Medulla oblongata (tissue), 1 donor: ENCODE measurements at regions not wholly inside any gene's neighbourhood (a gene's known extent, or its start where the extent isn't known, plus 50 kb on each side); places are given as distances from the start of the nearest gene placed in this dataset.
"Not testable (repeated sequence)": the region's sequence is repeated elsewhere in the genome, so short reads cannot be mapped to it uniquely, and the experiment has no call there.

Source experiments
- DNase-seq: peaks from one replicate; pipeline ENCODE4 v3.0.0-alpha.2; 2015; ENCODE audit errors: extremely low spot score

GRCh38 chr13:18322821-18323220 is 858.8 kb downstream of the TUBA3C start:
- DNase-seq: not testable (repeated sequence)

GRCh38 chr13:18319653-18320052 is 862.0 kb downstream of the TUBA3C start:
- not testable (repeated sequence) for DNase-seq

- not testable (repeated sequence) for DNase-seq
These were observed 878.3 kb downstream of the TUBA3C start for GRCh38 chr13:18303240-18303813.

GRCh38 chr13:18300968-18301367 is 880.7 kb downstream of the TUBA3C start:
- DNase-seq: not testable (repeated sequence)

GRCh38 chr13:18297359-18297758 is 884.3 kb downstream of the TUBA3C start:
- not testable (repeated sequence) for DNase-seq

DNA sequence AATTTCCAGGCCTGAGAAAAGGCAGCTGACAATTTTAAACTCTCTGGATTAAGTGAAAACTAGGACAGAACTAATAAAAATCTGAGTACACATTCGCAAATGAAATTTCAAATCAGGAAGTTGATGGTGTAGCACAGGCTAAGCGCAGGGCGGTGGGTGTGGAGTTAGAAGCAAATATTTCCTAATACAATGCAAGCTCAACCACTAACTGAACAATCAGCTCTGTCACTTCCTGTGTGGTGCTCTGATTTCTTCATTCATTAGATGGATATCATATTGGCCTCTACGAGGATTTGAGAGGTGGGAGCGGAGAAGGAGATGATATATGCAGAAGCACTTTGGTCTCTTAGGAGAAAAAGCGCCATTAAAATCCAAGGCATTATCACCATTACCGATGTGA is 885.0 kb downstream of the TUBA3C start:
- DNase-seq: not testable (repeated sequence)

DNA sequence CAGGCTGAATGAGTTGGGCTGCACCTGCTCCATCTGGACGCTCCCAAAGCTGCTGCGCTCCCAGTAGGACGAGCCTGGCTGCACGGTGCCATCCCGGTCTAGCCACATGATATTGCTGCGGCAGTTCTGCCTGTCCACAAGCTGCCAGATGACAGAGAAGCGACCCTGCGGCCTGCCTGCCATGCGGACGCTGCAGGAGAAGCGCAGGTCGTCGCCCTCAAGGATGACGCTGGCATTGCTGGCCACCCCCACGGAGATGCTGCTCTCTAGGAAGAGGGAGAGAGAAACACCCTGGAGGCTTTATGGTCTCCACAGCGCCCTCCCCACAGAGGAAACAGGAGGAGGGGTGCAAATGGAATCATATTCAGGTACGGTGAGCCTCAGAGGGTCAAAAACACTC is 887.3 kb downstream of the TUBA3C start:
- not testable (repeated sequence) for DNase-seq

- not testable (repeated sequence) for DNase-seq
These were observed 894.8 kb downstream of the TUBA3C start for GRCh38 chr13:18286848-18287247.

DNA sequence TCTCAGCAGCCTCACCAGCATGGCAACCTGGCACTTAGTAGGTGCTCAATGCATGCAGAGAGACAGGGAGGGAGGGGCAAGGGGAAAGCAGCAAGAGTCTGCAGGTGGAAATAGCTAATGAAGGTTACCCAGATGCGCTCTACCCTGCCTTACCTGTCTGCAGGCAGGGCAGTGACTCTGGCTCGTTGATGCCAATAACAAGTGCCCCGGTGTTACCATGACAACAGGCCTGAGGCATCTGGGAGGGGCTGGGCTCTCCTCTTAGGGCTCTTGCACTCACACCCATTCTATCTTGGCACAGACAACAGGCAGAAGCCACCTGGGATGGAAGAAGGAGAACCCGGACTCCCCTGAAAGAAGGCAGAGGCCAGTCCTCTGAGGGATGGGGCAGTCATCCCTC is 896.0 kb downstream of the TUBA3C start:
- not testable (repeated sequence) for DNase-seq

- DNase-seq: not testable (repeated sequence)
These were observed 897.6 kb downstream of the TUBA3C start for GRCh38 chr13:18284040-18284439.

GRCh38 chr13:18281829-18282597 is 899.6 kb downstream of the TUBA3C start:
- not testable (repeated sequence) for DNase-seq

DNA sequence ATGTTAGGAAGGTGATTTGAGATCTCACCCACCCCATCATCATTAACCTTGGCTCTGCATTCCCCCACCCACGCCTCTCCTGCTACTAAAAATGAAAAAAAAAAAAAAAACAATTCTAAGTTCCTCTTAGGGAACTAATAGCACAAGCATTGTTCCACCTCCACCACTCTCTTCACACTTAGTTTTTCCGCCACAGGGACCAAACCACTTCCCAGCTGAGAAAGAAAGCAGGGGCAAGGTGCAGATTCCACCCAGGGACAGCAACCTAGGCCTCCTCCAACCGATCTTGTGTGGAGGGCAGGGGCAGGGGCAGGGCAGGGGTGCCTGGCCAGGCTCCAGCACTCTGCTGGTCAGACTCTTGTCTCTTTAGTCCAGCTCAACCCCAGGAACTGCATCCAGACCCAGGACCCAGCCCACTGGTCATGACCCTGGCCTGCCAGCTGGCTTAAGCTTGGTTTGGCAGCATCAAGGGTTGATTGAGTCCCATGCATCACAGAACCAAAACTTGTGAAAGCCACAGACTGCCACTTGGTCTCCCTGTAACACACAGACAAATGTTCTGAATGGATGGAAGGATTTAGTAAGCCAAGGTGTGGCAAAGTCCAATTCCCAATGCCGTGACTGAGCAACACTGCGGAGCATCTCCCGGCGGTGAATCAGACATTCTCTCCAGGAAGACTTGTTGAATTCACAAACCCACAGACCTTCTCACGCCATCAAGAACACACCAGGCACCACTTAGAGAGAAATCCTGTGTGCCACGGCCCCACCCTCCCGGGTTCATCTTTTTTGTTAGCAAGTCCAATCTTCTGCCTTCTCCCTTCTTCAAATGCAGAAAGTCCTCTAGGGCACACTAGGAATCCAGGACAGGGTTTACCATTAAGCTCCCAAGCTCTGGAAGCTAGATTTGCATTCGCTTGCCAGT is 900.5 kb downstream of the TUBA3C start:
- DNase-seq: not testable (repeated sequence)

GRCh38 chr13:18279971-18280370 is 901.7 kb downstream of the TUBA3C start:
- DNase-seq: not testable (repeated sequence)

GRCh38 chr13:18277372-18277771 is 904.3 kb downstream of the TUBA3C start:
- not testable (repeated sequence) for DNase-seq

DNA sequence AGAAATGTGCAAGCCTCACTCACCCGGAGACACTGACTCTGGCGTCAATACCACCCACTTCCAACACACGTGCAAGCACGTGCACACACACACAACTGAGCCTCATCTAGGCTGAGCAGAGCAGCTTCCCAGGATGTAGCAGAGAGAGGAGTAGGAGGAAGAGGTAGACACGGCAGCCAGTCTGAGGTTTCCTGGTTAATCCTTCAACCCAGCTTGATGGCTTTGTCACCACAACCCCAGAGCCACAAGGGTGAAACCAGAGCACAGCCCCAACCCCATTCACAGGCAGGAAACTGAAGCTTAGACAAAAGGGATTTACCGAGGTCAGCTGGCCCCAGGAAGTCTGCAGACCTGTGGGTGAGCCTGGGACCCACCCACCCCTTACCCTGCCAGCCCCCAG is 905.3 kb downstream of the TUBA3C start:
- DNase-seq: not testable (repeated sequence)

DNA sequence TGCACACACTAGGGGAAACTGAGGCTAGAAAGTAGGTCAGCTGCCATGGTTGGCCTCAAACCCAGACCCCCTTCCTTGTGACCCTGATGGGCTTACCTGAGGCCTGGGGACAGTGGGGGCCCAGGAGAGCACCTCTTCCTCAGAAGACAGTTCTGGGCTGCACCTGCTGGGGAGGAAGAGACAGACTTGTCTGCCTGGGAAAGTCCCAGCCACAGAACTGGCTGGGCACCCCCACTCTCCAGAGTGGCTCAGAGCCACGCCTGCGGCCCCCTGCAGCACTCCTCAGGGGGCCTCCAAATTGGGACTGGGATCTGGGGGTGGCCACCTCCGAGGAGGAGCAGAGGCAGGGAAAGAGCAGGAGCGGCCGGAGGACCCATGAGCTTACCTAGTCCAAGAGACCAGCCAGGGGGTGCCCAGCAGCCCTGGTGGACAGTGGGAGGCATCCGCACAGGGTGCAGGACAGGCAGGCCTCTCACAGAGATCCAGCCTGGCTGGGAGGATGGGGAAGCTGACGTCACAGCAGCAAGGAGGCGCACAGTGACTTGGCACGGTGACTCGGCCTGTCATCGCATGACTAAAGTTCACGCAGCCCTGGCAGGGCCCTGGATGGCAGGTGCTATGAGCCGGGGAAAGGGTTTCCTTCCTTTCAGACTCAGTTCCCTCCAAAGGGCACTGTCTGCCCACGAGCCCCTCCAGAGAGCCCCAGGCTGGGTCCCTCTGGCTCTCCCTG is 907.7 kb downstream of the TUBA3C start:
- not testable (repeated sequence) for DNase-seq

DNA sequence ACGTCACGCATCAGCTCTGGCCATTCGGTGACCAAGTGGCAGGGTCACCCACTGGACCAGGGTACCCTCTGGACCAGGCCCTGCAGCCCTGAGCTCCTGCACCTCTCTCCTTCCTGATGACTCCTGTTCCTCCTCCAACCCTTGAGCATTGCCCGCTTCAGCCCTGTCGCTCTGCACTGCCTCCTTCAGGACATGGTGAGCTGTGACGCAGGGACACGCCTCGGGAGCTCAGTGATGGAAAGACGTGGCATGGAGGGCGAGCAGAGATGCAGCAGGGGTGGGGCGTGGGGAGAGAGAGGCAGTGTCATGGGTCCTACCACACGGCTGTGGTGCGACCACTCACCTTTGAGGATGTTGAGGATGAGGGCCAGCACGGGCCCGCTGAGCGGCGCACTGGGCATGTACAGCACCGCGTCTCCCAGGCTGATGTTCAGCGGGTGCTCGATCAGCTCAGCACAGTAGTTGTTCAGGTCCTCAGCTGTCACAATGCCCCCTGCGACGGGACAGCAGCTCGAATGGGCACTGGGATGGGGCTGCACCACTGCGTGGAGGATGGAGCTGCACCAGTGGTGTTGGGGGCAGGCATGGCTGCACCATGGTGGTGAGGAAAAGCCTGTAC is 922.7 kb downstream of the TUBA3C start:
- DNase-seq: not testable (repeated sequence)

GRCh38 chr13:18257686-18258085 is 923.9 kb downstream of the TUBA3C start:
- not testable (repeated sequence) for DNase-seq

DNA sequence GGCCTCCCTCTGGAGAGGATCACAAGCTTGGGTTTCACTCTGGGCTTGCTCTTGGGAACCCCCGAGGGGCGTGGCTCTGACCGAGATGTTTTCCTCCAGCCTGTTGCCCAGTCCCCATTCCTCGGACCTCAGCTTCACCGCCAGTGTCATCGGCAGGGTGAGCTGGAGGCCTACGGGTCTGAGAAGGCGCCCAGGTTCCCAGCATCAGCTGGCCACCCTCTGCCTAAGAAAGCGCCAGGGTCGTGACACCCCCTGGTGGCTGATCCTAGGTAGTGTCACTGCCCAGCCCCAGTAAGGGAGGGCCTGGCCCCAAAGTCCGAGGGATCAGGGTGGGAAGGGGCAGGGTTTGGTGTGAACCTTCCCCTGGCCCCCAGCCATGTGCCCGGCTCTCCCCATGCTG is 928.8 kb downstream of the TUBA3C start:
- DNase-seq: not testable (repeated sequence)

DNA sequence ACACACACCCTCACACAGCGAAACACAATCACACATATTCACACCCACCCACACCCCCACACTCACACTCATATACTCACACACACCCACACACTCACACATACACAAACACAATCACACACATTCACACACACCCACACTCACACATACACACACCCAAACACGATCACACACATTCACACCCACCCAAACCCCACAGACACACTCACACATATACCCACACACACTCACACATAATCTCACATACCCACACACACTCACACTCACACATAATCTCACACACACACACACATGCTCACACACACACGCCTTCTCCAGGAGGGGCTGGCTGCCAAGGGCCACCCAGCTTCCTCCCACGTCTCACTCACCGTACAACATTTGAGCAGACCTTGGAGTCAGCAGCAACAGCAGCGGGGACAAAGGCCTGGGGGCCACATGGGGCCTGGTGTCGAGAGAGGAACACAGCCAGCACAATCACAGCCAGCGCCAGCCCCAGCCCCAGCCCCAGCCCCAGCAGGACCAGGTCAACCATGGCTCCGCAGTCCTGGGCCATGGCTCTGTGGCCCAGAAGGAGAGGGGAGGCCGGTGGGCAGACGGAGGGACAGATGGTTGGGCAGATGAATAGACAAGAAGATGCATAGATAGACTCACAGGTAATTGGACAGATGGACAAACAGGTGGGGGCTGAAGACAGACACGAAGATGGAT is 932.9 kb downstream of the TUBA3C start:
- not testable (repeated sequence) for DNase-seq
